AG04450 (cell line): ENCODE measurements at regions not wholly inside any gene's neighbourhood (a gene's known extent, or its start where the extent isn't known, plus 50 kb on each side); places are given as distances from the start of the nearest gene placed in this dataset.

Experiments used
- CTCF ChIA-PET: fragments of 300-600, 350-600 bp; formaldehyde crosslinking; extraction: SDS; loops from one replicate; lab custom pipeline; 2022; ENCODE audit warnings: antibody characterized with exemption, inconsistent platforms; lab: Charles Lee
- POLR2A ChIA-PET: fragments of 350-600 bp; formaldehyde crosslinking; extraction: SDS; loops from one replicate; lab custom pipeline; 2021; ENCODE audit warnings: antibody characterized with exemption, inconsistent platforms; lab: Yijun Ruan, JAX
- DNase-seq: peaks from one replicate; pipeline ENCODE4 v3.0.0-alpha.2; 2011; ENCODE audit warnings: low read depth, low spot score
- H3K27ac ChIP-seq: one replicate; pipeline ENCODE4 v1.5.1; 2012; ENCODE audit warnings: low read depth, low read length, control low read depth
- H3K27me3 ChIP-seq: one replicate; pipeline ENCODE4 v1.6.0; 2012; ENCODE audit warnings: low read length; ENCODE audit not compliant: control insufficient read depth, insufficient read depth
- H3K4me3 ChIP-seq: 2 replicates; pipeline ENCODE4 v1.5.1; 2011; ENCODE audit warnings: mild to moderate bottlenecking, low read depth, low read length, control low read depth
- H3K9me3 ChIP-seq: 2 replicates; pipeline ENCODE4 v1.5.1; 2012; ENCODE audit warnings: low read length; ENCODE audit not compliant: control insufficient read depth, insufficient read depth
- TF ChIP-seq, protein P1 (sequence below): IDR thresholded peaks from 2 replicates; pipeline ENCODE4 v1.5.1; 2011; ENCODE audit warnings: low read depth, low read length, control low read depth, inconsistent platforms

DNA sequence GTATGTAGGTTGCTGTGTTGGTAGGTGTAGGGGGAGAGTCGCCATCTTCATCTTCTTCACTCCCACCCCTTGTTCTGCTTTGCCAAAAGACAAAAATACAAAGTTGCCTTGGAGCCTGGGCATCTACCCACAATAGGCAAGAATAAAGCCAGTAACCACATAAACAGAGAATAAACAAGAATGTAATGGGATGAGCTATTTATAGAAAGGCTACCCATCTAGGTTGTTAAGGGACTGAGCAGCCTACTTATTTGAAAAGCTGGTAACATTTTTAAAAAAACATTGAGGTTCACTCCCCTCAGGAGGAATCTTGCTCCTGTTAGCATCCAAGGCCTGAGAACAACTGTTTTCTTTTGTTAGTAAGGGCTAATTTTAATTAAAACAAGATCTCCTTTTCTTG is 301.4 kb upstream of the STXBP5 start:
- TF ChIP-seq, protein P1, sequence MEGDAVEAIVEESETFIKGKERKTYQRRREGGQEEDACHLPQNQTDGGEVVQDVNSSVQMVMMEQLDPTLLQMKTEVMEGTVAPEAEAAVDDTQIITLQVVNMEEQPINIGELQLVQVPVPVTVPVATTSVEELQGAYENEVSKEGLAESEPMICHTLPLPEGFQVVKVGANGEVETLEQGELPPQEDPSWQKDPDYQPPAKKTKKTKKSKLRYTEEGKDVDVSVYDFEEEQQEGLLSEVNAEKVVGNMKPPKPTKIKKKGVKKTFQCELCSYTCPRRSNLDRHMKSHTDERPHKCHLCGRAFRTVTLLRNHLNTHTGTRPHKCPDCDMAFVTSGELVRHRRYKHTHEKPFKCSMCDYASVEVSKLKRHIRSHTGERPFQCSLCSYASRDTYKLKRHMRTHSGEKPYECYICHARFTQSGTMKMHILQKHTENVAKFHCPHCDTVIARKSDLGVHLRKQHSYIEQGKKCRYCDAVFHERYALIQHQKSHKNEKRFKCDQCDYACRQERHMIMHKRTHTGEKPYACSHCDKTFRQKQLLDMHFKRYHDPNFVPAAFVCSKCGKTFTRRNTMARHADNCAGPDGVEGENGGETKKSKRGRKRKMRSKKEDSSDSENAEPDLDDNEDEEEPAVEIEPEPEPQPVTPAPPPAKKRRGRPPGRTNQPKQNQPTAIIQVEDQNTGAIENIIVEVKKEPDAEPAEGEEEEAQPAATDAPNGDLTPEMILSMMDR = no peak
- Histone ChIP-seq H3K27ac (no peak overlapping the region), H3K9me3 (no peaks in the 10 kb centered on the region), H3K27me3 (no peaks in the 10 kb centered on the region), H3K4me3 (no peak overlapping the region)
- CTCF ChIA-PET = interaction anchor here (1.1 to 2.1 kb wide), 5 partner anchors 10 to 604 kb away, joined by 4 to 9 read pairs (median 6); no protein-coding TSS in a partner anchor
- no peak for DNase-seq
- POLR2A ChIA-PET = no interaction called here

DNA sequence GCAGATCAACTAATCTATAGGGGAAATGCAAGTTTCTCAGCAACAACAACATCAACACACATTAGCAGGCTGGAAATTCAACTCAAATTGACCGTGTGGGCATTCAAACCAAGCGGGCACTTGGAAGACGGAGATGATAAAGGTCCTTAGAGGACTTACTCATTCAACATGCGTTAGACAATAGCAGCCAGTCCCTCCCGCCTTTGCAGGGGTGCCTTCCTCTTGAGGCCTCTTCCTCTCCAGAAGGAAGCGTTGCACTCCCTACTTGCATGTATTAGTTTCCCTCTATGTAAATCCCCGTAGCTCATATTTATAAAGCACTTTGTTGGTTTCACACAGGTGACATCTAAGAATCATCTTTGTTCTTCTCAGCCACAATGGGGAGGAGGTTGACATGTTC is 300.8 kb upstream of the STXBP5 start:
- CTCF ChIA-PET = interaction anchor here (1.9 to 2.1 kb wide), 2 partner anchors 11 to 480 kb away, joined by 6 to 9 read pairs; no protein-coding TSS in a partner anchor
- H3K9me3 ChIP-seq = no peaks in the 10 kb centered on the region
- no peak for DNase-seq
- H3K4me3 ChIP-seq = no peak overlapping the region
- H3K27ac ChIP-seq = no peak overlapping the region
- POLR2A ChIA-PET = no interaction called here
- TF ChIP-seq, protein P1 = no peak
- no peaks in the 10 kb centered on the region for H3K27me3 ChIP-seq

DNA sequence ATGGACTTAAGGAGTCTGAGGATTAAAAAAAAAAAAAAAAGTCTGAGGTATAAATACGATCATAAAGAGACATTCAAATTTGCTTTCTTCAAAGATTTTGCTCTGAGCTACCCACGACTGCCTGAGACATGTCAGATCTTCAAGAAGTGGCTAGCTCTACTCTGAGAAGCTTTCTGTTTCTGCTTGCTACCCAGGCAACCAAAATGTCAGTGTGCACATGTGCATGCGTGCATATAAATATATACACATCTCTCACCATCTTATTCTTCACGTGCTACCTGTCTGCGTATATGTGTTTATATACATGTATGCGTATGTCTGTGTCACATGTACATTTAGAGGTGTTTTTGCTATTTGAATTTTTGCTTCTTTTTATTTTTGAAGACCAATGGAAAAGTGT is 299.6 kb upstream of the STXBP5 start:
- Histone ChIP-seq H3K4me3 (no peak overlapping the region), H3K27me3 (no peaks in the 10 kb centered on the region), H3K9me3 (no peaks in the 10 kb centered on the region), H3K27ac (no peak overlapping the region)
- no peak for DNase-seq
- CTCF ChIA-PET = interaction anchor here (0.6 to 0.7 kb wide), 3 partner anchors 71 to 807 kb away, joined by 3 to 6 read pairs (median 3); no protein-coding TSS in a partner anchor
- TF ChIP-seq, protein P1 = no peak
- POLR2A ChIA-PET = interaction anchor here (0.6 kb wide), 1 partner anchor 9 kb away, joined by 3 read pairs; no protein-coding TSS in a partner anchor

DNA sequence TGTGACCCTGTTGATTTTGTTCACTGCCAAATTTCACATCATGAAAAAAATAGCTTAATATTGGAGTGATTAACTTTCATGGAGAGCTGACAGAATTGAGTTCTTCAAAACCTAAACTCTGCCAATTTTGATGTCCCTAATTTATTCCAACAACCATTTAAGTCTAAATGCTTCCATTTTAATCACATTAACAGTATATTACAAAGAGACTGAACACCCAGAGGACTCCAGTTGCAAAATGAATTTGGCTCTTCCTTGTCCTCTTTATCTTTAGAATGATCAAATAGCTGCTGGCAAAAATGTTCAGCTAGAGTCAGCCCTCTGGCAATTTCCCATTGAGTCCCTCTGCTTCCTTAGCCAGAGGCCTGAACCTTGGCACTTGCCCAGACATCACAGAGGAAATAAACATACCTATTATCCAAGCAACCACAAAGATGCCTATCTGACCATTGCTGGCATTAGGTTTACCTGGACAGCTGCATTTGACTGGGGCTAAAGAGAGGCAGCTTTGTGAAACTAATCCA is 299.0 kb upstream of the STXBP5 start:
- ChIA-PET CTCF (interaction anchor here (0.6 kb wide), 1 partner anchor 70 kb away, joined by 6 read pairs; no protein-coding TSS in a partner anchor), POLR2A (no interaction called here)
- TF ChIP-seq, protein P1 = no peak
- Histone ChIP-seq H3K9me3 (no peaks in the 10 kb centered on the region), H3K27ac (no peak overlapping the region), H3K4me3 (no peak overlapping the region), H3K27me3 (no peaks in the 10 kb centered on the region)
- DNase-seq = no peak

DNA sequence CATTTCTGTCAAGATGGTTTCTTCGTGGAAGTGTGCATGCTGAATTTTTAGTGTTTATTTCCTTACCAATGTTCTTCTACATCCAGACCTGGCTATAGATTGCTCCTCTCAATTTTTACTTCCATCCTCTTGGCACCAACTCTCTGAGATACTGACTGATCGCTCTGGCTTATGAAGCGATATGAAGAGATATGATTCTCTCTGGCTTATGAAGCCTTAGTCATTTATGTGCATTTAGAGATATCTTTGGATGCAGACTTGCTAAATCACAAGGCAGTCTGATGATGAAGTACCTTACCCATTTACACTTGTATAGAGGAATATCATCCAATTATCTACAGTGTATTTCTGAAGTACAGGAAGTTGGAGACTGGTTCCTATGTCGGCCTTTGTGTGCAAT is 295.4 kb upstream of the STXBP5 start:
- H3K9me3 ChIP-seq = no peaks in the 10 kb centered on the region
- H3K27me3 ChIP-seq = no peaks in the 10 kb centered on the region
- ChIA-PET POLR2A (no interaction called here), CTCF (no interaction called here)
- H3K27ac ChIP-seq = no peak overlapping the region
- DNase-seq = no peak
- TF ChIP-seq, protein P1 = no peak
- no peak overlapping the region for H3K4me3 ChIP-seq
